ENCODE measurements at regions not wholly inside any gene's neighbourhood (a gene's known extent, or its start where the extent isn't known, plus 50 kb on each side); places are given as distances from the start of the nearest gene placed in this dataset.

- Histone ChIP-seq H3K27ac (ENCODE audit: low read length) (no peak overlapping the region), H3K4me1 (ENCODE audit: low read length) (no peaks in the 10 kb centered on the region), H3K9me3 (ENCODE audit: insufficient read depth, low read length) (no peaks in the 10 kb centered on the region), H3K4me3 (ENCODE audit: low read length) (no peak overlapping the region), H4K20me1 (ENCODE audit: insufficient read depth, low read length) (no peaks in the 10 kb centered on the region), H3K36me3 (replicated peaks; ENCODE audit: low read depth, low read length) (no peaks in the 10 kb centered on the region), H3K4me2 (ENCODE audit: low read length) (no peak overlapping the region), H3K27me3 (ENCODE audit: low read depth, low read length) (no peaks in the 10 kb centered on the region), H3K79me2 (ENCODE audit: low read length) (no peaks in the 10 kb centered on the region), H2AFZ (ENCODE audit: low read depth, low read length) (no peak overlapping the region), H3K9ac (ENCODE audit: low read length) (no peak overlapping the region)
- TF ChIP-seq CTCF (IDR thresholded peaks at IDR 0.05; ENCODE audit: low read depth, low read length) (no peak), EZH2phosphoT487 (IDR thresholded peaks at IDR 0.05; ENCODE audit: low read depth) (no peak)
Observed at GRCh38 chr5:62969409-62970120, 390.9 kb downstream of the LRRC70 start.

- TF ChIP-seq EZH2phosphoT487 (IDR thresholded peaks at IDR 0.05; ENCODE audit: low read depth) (no peak), CTCF (IDR thresholded peaks at IDR 0.05; ENCODE audit: low read depth, low read length) (no peak)
- Histone ChIP-seq H3K27ac (ENCODE audit: low read length) (no peak overlapping the region), H3K36me3 (replicated peaks; ENCODE audit: low read depth, low read length) (no peaks in the 10 kb centered on the region), H3K4me1 (ENCODE audit: low read length) (no peaks in the 10 kb centered on the region), H2AFZ (ENCODE audit: low read depth, low read length) (no peak overlapping the region), H3K4me3 (ENCODE audit: low read length) (no peak overlapping the region), H3K4me2 (ENCODE audit: low read length) (no peak overlapping the region), H3K9ac (ENCODE audit: low read length) (no peak overlapping the region), H3K79me2 (ENCODE audit: low read length) (no peaks in the 10 kb centered on the region), H3K27me3 (ENCODE audit: low read depth, low read length) (no peaks in the 10 kb centered on the region), H4K20me1 (ENCODE audit: insufficient read depth, low read length) (no peaks in the 10 kb centered on the region), H3K9me3 (ENCODE audit: insufficient read depth, low read length) (no peaks in the 10 kb centered on the region)
Observed at GRCh38 chr5:62964428-62964827, 385.8 kb downstream of the LRRC70 start.

- Histone ChIP-seq H3K36me3 (replicated peaks; ENCODE audit: low read depth, low read length) (no peaks in the 10 kb centered on the region), H3K9ac (ENCODE audit: low read length) (no peak overlapping the region), H3K27ac (ENCODE audit: low read length) (no peak overlapping the region), H3K79me2 (ENCODE audit: low read length) (no peaks in the 10 kb centered on the region), H2AFZ (ENCODE audit: low read depth, low read length) (no peak overlapping the region), H4K20me1 (ENCODE audit: insufficient read depth, low read length) (no peaks in the 10 kb centered on the region), H3K4me2 (ENCODE audit: low read length) (no peak overlapping the region), H3K27me3 (ENCODE audit: low read depth, low read length) (no peaks in the 10 kb centered on the region), H3K4me1 (ENCODE audit: low read length) (no peaks in the 10 kb centered on the region), H3K9me3 (ENCODE audit: insufficient read depth, low read length) (no peaks in the 10 kb centered on the region), H3K4me3 (ENCODE audit: low read length) (no peak overlapping the region)
- TF ChIP-seq EZH2phosphoT487 (IDR thresholded peaks at IDR 0.05; ENCODE audit: low read depth) (no peak), CTCF (IDR thresholded peaks at IDR 0.05; ENCODE audit: low read depth, low read length) (no peak)
Observed at GRCh38 chr5:62960781-62961180, 382.2 kb downstream of the LRRC70 start.

- Histone ChIP-seq H3K9ac (ENCODE audit: low read length) (no peak overlapping the region), H4K20me1 (ENCODE audit: insufficient read depth, low read length) (no peaks in the 10 kb centered on the region), H2AFZ (ENCODE audit: low read depth, low read length) (no peak overlapping the region), H3K79me2 (ENCODE audit: low read length) (no peaks in the 10 kb centered on the region), H3K4me3 (ENCODE audit: low read length) (no peak overlapping the region), H3K36me3 (replicated peaks; ENCODE audit: low read depth, low read length) (no peaks in the 10 kb centered on the region), H3K27me3 (ENCODE audit: low read depth, low read length) (no peaks in the 10 kb centered on the region), H3K9me3 (ENCODE audit: insufficient read depth, low read length) (no peaks in the 10 kb centered on the region), H3K27ac (ENCODE audit: low read length) (no peak overlapping the region), H3K4me2 (ENCODE audit: low read length) (no peak overlapping the region), H3K4me1 (ENCODE audit: low read length) (no peaks in the 10 kb centered on the region)
- TF ChIP-seq CTCF (IDR thresholded peaks at IDR 0.05; ENCODE audit: low read depth, low read length) (no peak), EZH2phosphoT487 (IDR thresholded peaks at IDR 0.05; ENCODE audit: low read depth) (no peak)
Observed at GRCh38 chr5:62956597-62956996, 378.0 kb downstream of the LRRC70 start.
